ENCODE measurements at regions not wholly inside any gene's neighbourhood (a gene's known extent, or its start where the extent isn't known, plus 50 kb on each side); places are given as distances from the start of the nearest gene placed in this dataset.
"Not testable (repeated sequence)": the region's sequence is repeated elsewhere in the genome, so short reads cannot be mapped to it uniquely, and the experiment has no call there.

- not testable (repeated sequence) for TF ChIP-seq CTCF (IDR thresholded peaks at IDR 0.05; ENCODE audit: borderline replicate concordance, extremely low read depth, low read length, poor library complexity, severe bottlenecking); EZH2 (IDR thresholded peaks at IDR 0.05; ENCODE audit: borderline replicate concordance, low read depth, low read length, severe bottlenecking)
Observed at GRCh38 chr1:207196135-207196534, 92.1 kb downstream of the C4BPA start.

All from DND-41 (cell line).